ENCODE measurements at regions not wholly inside any gene's neighbourhood (a gene's known extent, or its start where the extent isn't known, plus 50 kb on each side); places are given as distances from the start of the nearest gene placed in this dataset.
"Not testable (repeated sequence)": the region's sequence is repeated elsewhere in the genome, so short reads cannot be mapped to it uniquely, and the experiment has no call there.

- DNase-seq (ENCODE audit: low read depth), result no peak
- TF ChIP-seq, protein P1, sequence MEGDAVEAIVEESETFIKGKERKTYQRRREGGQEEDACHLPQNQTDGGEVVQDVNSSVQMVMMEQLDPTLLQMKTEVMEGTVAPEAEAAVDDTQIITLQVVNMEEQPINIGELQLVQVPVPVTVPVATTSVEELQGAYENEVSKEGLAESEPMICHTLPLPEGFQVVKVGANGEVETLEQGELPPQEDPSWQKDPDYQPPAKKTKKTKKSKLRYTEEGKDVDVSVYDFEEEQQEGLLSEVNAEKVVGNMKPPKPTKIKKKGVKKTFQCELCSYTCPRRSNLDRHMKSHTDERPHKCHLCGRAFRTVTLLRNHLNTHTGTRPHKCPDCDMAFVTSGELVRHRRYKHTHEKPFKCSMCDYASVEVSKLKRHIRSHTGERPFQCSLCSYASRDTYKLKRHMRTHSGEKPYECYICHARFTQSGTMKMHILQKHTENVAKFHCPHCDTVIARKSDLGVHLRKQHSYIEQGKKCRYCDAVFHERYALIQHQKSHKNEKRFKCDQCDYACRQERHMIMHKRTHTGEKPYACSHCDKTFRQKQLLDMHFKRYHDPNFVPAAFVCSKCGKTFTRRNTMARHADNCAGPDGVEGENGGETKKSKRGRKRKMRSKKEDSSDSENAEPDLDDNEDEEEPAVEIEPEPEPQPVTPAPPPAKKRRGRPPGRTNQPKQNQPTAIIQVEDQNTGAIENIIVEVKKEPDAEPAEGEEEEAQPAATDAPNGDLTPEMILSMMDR (IDR thresholded peaks at IDR 0.05; ENCODE audit: low read length, missing control alignments), result no peak
- H3K4me3 ChIP-seq (replicated peaks; ENCODE audit: low read depth, low read length), result no peak overlapping the region
Observed at GRCh38 chr3:176274161-176274560, 923.1 kb downstream of the TBL1XR1 start.

DNA sequence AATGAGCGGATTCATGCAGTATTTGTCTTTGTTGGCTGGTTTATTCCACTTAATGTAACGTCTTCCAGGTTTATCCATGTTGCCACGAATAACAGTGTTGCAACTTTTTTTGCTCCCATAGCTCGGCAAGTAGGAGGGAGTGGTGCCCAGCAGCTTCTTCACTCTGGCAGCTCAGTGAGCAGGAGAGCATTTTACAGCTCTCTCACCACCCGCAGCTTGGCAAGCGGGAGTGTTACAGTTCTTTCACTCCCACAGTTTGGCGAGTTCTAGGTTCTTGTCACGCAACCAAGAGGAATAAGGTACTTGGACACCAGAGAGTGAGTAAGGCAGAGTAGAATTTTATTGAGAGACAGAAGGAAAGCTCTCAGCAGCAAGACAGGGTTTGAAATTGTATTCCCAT is 935.2 kb downstream of the TBL1XR1 start:
- no peak overlapping the region for H3K4me3 ChIP-seq (replicated peaks; ENCODE audit: low read depth, low read length)
- TF ChIP-seq, protein P1 (IDR thresholded peaks at IDR 0.05; ENCODE audit: low read length, missing control alignments), result no peak
- DNase-seq (ENCODE audit: low read depth), result no peak

DNA sequence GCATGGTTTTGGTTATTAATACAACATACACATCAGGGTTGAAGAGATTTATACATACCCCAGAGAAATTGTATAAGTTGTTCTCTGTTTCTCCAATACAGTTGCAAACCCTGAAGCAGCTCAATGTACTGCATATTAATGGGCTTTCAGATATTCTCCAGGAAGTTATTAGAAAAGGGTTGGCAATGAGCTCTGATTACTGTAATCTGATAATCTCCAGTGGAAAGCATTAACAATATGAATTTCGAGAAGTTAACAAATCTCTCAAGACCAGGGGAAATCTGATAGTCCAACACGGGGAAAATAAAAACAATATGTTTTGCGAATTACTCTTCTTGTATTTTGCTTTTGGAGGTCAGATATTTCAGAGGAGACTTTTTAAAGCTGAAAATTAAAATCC is 950.1 kb downstream of the TBL1XR1 start:
- DNase-seq (ENCODE audit: low read depth), result no peak
- H3K4me3 ChIP-seq (replicated peaks; ENCODE audit: low read depth, low read length), result no peak overlapping the region
- TF ChIP-seq, protein P1 (IDR thresholded peaks at IDR 0.05; ENCODE audit: low read length, missing control alignments), result no peak

GRCh38 chr3:176219970-176220369 is 977.3 kb downstream of the TBL1XR1 start:
- DNase-seq (ENCODE audit: low read depth), result no peak
- TF ChIP-seq, protein P1 (IDR thresholded peaks at IDR 0.05; ENCODE audit: low read length, missing control alignments), result no peak

DNA sequence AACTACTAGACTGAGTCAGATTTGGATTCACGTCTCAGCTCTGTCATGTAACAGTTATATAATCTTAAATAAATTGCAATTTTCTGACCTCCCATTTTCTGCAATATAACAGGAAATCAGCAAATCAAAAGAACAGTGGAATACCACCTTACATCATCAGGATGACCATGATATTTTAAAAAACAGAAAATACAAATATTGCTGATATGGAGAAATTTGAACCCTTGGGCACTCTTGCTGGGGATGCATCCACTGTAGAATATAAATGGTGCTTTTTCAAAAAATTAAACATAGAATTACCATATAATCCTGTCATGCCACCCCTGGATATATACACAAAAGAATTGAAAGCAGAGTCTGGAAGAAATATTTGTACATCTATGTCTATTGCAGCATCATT is 982.5 kb downstream of the TBL1XR1 start:
- TF ChIP-seq, protein P1 (IDR thresholded peaks at IDR 0.05; ENCODE audit: low read length, missing control alignments), result no peak
- no peak for DNase-seq (ENCODE audit: low read depth)
- no peak overlapping the region for H3K4me3 ChIP-seq (replicated peaks; ENCODE audit: low read depth, low read length)

More at GRCh38 chr3:176219970-176220369, 977.3 kb downstream of the TBL1XR1 start:
- H3K4me3 ChIP-seq (replicated peaks; ENCODE audit: low read depth, low read length), result no peak overlapping the region

DNA sequence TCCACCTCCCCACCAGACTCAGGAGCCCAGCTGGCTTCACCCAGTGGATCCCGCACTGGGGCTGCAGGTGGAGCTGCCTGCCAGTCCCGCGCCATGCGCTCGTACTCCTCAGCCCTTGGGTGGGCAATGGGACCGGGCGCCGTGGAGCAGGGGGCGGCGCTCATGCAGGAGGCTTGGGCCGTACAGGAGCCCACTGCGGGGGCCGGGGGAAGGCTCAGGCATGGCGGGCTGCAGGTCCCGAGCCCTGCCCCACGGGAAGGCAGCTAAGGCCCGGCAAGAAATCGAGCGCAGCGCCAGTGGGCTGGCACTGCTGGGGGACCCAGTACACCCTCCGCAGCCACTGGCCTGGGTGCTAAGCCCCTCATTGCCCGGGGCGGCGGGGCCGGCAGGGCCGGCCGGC is 984.0 kb downstream of the TBL1XR1 start:
- not testable (repeated sequence) for H3K4me3 ChIP-seq (replicated peaks; ENCODE audit: low read depth, low read length); DNase-seq (ENCODE audit: low read depth)

GRCh38 chr3:176208915-176209314 is 988.4 kb downstream of the TBL1XR1 start:
- no peak overlapping the region for H3K4me3 ChIP-seq (replicated peaks; ENCODE audit: low read depth, low read length)
- TF ChIP-seq, protein P1 (IDR thresholded peaks at IDR 0.05; ENCODE audit: low read length, missing control alignments), result no peak
- DNase-seq (ENCODE audit: low read depth), result no peak
